ENCODE measurements at regions not wholly inside any gene's neighbourhood (a gene's known extent, or its start where the extent isn't known, plus 50 kb on each side); places are given as distances from the start of the nearest gene placed in this dataset.

DNA sequence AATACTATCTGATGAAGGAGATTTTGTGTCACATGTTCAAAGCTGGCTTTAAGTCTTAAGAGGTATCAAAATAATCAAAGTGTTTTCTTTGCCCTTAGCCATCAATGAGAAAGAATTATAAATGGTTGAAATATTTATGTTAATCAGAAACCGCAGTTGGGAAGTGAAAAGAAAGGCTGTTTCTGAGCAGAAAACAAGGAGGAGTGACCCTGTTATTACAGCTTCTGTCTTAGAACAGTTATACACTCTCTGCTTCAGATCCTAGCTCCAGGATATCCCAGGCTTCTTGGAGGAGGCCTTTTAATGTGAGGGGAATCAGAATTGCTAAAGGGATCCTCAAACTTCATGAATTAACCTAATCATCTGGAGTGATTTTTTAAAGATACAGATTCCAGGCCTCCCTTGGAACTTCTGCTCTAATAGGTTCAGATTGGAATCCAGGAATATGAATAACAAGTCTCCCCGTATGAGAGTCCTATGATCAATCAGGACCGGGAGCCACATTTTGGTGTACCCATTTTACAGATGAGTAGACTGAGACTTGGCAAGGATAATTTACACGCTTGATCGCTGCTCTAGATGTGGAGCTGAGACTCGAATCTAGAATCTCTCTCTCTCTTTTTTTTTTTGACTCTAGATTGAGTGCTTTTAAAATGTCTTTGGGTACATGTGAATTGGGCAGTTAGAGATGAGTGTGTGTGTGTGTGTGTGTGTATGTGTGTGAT lies 50.8 kb upstream of the JAG1 start:
- no peak for DNase-seq

DNA sequence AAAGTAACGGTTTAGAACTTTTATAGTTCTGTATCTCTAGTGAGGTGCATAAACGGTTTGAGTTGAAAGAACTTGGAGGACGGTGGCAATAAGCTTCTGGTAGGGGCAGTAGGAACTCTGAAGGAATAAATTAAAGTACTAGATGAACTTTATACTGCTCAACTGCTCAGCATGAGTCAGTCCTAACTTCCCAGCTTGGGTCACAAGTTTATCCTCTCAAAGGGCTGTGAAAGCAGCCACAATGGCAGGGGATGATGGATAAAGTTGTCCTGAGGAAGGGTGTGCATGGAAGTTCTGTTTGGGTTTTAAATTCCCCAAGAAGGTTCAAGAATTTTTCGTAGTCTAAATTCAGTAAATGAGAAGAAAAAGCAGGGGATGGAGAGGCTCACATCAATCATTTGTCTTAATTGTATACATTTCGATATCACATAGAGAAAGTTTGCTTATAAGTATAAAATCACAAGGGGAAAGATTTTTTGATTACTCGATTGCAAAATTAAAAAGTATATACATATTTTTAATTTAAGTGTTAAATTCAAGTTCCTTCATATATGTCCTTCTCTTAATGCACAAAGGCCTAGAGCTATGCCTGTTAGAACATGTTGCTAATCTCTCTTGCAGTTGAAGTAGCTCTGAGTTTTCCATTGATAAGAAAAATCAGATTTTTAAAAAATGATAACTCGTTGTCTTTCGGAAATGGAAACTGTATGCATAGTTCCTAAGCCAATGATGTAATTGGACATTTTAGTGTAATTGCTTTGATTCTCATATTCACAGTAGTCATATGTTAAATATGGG lies 55.3 kb upstream of the JAG1 start:
- no peak for DNase-seq

DNA sequence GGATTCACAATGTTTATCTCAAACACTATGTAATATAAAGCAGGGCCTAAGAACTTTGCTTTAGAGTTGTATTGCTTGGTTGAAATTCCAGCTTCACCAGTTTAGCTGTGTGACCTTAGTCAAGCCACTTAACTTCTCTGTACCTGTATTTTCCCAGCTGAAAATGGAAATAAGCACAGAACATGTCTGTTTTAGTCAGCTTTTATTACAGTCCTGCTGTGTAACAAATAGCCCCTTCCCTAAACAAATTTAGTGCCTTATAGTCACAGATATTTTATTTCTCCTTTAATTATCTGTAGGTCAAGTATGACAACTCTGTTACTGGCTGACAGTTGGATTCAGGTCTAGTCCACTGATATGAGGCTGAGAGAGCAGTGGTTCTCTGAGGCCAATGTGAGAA lies 56.0 kb upstream of the JAG1 start:
- DNase-seq, result no peak

DNA sequence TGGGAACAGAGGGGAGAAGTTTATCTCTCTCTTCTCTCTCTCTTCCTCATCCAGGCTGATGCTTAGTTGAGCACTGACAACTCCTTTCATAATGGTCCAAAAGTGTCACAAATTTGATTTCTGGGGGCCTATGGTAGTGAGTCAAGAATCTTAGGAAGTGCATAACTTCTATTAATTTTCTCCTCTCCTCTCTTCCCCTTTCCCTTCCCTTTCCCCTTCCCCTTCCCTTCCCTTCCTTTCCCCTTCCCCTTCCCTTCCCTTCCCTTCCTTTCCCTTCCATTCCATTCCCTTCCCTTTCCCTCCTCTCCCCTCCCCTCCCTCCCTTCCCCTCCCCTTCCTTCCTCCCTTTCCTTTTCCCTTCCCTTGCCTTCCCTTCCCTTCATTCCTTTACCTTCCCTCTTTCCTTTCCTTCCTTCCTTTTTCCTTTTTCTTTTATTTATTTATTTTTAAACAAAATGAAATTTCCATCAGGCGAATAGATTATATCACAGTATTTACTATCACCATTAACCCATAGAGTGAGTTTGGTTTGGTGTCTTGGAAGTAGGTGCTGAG lies 56.9 kb upstream of the JAG1 start:
- no peak for DNase-seq

DNA sequence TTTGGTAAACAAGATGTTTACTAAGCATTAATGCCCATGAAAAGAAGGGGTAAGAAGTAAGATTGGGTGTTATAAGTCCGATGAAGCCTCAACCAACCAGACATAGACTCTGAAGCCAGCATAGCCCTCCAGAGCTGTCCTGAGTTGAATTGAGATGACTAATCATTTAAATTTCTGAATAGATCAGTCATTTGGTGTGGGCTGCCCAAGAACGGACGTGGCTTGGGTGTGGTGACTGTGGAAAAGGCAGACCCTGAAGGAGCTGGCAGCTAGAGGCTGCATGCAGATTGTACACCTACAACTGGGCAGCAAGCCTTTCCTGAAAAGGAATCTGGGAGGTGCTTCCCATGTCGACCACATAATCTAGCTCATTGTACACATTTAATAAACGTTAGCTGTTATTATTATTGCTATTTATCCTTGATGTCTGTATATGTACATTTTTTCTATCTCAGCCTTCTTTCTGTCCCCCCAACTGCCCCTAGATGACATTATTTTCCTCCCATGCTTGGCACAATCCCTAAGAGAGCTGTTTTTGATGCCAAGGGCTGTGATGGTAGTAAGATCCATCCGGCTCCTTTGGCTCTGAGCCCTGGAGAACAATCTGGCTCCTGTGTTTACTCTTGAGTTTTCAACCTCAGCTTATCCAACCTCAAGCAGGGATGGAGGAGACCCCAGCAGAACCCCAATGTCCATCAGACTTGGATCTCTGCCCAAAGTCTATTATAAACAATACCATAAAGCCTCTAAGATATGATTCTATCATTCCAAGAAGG lies 57.6 kb upstream of the JAG1 start:
- DNase-seq, result no peak

DNA sequence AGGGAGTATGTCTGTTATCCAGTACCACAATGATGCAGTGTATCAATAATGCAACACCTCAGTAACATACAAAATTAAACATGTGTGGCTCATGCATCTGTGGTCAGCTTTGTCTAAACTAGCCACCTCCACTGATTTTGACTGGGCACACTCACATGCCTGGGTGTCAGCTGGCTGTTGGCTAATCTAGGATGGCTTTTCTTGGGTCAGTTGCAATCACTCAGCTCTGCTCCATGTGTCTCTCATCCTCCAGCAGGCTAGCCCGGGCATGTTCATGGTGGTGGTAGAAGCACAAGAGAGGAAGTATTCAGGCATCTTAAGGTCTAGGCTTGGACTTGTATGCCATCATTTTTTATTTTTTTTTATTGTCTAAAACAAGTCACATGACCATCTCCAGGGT lies 59.3 kb upstream of the JAG1 start:
- no peak for DNase-seq

DNA sequence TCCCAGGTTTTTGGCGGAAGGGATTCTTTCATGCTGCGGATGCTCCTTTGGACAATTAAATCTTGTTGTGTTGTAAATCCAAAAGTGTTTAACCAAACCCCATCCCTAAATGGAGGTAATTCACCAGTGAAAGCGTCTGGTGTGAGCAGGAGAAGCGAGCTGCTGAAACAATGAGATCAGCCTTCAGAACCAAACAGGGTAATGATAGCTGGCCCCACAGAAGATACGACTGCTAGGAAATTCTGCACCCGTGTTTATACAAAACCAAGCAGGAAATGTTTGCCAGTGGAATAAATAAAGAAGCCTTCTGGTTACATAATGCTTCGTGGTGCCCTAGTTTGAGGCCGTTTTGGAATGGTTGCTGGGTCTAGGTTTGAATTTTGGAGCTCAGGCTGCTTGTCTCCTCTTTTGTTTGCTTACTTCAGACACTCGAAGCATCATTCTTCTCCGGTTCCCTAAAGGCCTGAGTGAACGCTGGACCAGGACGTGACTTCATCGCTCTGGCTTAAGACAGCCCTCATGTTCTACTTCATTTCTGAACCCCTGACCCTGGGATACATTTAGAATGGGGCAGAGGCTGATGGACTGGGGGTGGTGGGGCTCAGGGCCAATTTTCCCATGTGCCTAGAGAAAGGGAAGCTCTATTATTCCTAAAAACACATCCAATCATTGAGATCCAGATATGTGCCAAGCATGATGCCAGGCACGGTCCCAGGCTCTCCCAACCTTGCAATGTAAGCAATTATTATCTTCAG lies 61.6 kb upstream of the JAG1 start:
- no peak for DNase-seq

DNA sequence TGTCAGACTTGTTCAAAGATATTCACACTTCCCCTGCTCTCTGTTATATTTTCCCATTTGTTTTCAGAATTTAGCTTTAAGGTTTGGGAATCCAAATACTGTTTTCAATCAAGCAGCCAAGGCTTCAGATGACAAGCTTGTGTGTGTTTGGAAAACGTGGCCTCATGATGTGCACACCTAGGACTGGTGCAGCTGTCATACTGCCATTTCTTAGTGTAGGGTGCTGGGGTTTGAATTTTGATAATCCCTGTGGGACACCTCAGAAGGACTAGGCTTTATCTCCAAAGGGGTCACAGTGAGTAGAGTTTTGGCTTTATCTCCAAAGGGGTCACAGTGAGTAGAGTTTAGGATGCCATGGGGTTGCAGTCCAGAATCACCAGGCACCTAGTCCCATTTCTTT lies 65.3 kb upstream of the JAG1 start:
- no peak for DNase-seq

DNA sequence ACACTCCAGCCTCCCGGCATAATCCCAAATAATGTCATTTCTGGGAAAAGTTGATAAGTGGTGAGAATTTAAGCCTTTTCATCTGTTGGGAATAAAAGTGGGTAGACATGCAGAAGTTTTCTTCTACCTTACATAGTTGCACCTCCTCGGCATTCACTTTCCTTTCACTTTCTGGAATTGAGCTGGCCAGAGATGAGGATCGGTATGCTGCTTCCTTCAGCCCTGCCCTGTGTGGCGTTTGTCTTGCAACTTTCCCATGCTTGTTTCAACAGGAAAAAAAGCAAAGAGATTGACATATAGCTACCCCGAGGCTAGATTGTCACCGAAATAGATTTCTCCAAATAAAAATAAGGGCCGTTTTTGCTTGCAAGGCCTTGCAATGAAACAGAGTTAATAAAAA lies 65.8 kb upstream of the JAG1 start:
- DNase-seq, result no peak

DNA sequence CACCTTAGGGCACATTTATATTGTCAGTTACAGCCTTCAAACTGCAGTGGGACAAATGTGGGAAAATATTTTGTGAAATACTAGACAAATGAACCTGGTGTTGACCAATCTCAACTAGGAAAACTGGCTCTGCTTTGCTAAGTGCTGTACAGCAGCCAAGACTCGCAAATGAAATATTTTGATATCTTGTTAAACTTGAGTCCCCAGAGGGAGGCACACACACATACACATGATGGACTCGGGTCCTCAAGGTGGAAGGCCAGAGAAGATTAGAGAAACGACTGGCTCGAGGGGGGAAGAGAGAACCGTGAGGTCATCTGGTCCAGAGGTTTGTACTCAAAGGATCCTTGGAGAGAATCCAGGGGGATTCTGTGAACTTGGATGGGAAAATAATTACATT lies 67.3 kb upstream of the JAG1 start:
- DNase-seq, result no peak

DNA sequence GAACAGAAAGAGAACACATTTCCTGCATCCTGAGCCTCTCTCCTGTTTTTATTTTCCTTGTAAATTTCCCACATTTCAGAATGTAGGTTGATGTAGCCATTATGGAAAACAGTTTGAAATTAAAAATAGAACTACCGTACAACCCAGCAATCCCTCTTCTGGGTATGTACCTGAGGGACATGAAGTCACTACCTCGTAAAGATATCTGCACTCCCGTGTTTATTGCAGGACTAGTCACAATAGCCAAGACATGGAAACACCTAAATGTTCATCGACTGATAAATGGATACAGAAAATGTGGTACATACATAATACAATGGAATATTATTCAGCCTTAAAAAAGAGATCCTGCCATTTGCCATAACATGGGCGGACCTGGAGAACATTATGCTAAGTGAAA lies 72.0 kb upstream of the JAG1 start:
- DNase-seq, result no peak

DNA sequence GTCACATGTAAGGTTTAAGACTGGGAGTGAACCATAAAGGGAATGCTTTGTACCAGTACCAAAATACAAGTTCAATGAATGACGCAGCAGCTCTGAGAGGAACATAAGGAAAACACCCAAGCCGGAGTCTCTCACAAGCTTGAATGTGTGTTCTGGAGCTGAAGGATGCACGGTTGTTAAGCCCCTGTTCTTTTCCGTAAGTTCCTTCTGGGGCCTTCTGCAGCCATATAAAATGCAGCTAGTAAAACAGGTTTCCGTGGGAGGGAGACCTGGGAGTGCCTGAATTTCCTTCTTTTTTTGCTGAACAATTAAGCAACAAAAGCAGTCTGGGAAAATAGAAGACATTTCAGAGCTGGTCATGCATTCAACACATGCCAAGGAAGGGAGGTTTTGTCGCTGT lies 73.2 kb upstream of the JAG1 start:
- no peak for DNase-seq

DNA sequence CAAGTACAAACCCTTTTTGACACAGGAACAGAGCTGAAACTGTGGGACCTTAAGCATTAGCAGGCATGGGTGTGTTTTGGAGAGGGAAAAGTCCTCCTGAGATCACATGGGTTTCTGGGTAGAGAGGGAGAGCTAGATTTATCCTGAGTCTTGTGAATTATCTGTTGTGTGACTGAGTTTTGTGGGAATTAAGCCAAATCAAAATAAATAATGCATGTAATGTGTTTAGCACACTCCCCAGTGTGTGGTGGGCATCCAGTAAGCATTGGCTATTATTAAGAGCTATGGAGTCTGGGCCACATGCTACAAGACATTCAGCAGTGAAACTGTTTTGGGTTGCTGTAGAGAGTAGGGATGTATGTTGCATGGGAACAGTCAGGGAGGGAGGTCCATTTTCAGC lies 75.3 kb upstream of the JAG1 start:
- DNase-seq, result no peak

DNA sequence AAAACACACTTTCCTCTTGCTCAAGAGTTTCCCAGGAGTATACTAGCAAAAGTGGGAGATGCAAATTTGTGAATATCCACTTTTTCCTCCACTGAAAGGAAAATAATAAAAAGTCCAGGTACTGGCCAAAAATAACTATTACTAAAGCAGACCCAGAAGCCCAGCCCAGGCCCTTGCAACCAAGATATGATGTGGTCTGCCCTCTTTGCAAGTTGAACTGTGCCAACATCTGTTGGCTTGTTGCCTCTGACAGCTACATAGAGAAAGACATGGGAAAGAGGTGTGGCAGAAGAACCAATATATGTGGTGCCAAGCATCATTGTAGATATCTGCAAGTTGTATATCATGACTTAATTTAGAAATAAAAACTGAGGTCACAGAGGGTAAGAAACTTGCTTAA lies 78.4 kb upstream of the JAG1 start:
- DNase-seq, result no peak

DNA sequence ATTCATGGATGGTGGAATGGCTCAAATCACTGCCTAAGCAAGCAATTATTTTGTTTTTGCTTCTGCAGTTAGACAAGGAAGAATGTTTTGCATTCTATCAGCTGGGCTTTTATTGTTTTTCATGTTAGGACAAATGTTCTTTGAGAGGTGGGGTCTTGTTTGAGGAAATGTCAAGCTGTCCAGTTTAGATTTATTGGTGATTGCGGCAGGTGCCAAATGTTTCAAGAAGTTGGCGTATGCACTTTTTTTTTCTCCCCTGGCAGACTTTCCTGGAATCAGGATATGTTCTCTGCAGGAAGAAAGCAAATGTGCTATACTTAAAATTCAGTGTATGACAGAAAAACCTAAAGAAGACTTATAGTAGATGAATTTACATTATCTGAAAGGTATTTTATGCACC lies 81.0 kb upstream of the JAG1 start:
- DNase-seq, result no peak

DNA sequence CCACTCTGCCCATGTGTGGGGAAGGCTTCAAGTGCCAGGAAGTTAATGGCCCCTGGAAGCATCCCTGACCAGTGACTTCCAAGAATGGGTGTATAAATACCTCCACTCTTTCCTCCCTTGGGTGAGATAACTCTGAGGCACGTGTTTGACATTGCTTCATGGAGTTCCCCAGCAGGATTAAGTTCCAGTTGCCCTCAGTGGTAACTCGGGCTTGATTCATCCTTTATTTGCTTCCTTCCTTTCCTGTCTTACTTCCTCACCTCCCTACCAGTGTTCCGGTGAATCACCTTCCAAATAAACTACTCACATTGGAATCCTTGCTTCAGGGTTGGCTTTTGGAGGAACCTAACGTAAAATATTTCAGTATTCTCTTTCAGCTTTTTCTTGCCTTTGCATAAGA lies 84.6 kb upstream of the JAG1 start:
- DNase-seq, result no peak

DNA sequence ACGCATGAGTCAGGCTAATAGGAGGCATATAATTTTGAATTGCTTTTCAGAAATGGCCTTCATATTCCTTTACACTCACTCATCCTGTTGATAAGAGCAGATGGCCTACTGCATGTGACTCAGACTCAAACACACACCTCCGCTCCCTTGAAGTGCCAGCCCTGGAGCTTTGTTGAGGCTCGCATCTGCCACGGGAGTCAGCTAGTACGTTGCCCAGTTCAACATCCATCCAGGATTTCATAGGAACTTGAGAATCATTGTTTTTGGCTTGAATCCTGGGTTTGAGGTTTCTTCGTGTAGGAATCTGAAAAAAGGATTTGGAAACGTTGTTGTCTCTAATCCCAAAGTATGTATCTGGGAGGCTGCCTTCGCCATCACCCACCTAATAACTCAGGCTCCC lies 87.4 kb upstream of the JAG1 start:
- no peak for DNase-seq

DNA sequence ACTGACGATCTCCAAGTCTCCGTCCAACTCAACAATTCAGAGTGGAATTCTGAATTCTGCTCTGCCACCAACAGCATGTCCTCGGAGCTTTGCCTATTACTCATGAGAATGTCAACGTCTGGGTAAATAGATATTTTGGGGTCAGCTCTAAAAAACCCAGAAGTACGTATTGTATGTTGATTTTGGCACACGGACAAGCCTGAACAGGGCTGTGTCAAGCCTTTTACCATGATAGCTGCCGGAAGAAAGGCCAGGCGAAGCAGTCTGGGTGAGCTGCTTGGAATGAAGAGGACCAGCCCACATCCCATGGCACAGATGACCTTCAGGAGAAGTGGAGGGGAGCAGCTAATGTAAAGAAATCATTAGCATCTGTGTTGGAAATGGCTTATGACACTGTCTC lies 88.0 kb upstream of the JAG1 start:
- DNase-seq, result no peak

DNA sequence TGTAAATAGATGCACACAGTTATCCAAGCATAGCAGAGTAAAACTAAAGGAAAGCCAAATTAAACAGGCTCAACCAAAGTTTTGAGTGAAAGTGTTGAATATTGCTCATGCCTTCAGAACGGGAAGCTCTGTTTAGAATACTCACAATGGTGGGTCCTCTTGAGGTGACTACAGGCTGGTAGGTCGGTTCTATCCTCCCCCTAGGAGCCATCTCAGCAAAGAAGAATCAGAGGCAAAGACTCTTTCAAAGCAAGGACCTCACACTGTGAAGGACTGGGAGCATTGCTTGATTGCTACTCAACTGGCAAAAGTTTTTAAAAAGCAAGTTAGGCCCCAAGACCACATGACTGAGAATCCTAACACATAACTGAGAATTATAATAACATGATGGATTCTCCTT lies 88.4 kb upstream of the JAG1 start:
- DNase-seq, result no peak

DNA sequence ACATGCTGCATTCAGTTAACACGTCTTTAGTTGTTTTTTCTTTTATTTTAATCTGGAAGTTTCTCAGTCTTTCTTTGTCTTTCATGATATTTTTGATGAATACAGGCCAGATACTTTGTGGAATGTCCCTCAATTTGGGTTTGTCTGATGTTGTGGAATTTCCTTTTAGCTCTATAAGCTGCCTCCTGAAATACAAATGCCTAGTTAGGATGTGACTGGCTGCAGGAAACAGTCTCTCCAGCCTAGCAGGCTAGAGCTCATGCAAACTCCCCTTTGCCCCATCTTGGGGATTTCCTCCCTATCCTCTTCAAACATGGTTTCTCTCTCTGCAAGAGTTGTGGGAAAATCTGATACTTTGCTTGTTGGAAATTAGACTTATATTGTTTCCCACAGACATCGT lies 89.3 kb upstream of the JAG1 start:
- no peak for DNase-seq

DNA sequence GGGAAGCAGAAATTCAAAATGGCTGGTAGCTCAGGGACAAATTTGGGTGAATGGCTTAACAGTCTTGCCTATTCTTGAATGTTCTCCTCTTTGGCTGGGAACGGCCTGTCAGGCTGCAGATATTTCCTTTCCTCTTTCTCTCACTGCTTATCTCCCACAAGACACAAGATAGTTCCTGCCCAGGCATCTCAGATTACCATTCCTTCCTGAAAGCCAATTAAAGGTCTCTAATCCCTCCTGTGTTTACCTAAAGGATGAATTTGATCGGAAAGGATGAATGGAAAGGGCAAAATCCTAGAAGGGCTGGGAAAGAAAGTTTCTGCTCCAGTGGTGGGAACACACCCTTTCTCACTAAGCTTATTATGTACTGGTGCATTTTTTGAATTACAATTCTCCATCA lies 95.9 kb upstream of the JAG1 start:
- no peak for DNase-seq

DNA sequence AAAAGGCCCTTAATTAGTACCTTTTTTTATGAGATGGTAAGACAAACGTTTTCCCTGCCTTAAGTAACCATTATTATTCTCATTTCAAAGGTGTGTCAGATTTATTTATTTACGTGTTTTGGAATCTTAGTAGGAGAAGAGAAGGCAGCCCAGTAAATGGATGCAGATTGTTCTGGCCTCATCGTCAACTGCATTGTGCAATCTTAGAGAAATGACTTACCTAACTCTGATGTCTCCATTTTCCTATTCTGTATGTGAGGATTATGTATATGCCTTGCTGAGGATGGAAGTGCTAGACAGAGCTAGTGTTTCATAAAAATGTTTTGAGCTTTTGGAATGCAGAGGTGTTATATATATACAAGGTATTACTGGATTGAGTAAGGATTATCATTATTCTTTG lies 97.0 kb upstream of the JAG1 start:
- no peak for DNase-seq
